ENCODE measurements at regions not wholly inside any gene's neighbourhood (a gene's known extent, or its start where the extent isn't known, plus 50 kb on each side); places are given as distances from the start of the nearest gene placed in this dataset.

DNA sequence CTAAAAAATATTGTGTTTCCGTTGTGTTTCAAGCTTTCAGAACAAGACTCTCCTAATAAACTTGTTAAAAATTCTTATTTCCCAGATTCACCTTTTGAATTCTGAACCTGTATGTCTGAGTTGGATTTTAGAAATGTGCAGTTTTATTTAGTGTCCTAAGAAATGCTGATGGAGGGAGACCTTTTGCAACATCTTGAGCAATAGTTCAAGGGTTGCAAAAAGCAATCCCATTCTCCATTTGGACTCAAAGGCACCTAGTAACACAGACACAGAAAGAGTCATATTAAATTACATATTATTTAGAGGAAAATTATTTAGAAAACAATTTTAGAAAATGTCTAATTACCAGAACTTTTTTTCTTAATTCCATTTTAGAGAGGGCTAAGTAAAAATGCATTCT is 448.5 kb downstream of the FRK start:
- no peaks in the 10 kb centered on the region for H3K4me1 Mint-ChIP-seq (ENCODE audit: low read depth)
- CTCF ChIA-PET: interaction anchor here (1.0 kb wide), 1 partner anchor 9 kb away, joined by 3 read pairs; no protein-coding TSS in a partner anchor
- ATAC-seq: no peak
- no peaks in the 10 kb centered on the region for H3K36me3 Mint-ChIP-seq (ENCODE audit: low read depth)
- TF ChIP-seq CTCF (IDR thresholded peaks at IDR 0.05): no peak
- no peaks in the 10 kb centered on the region for H3K27me3 Mint-ChIP-seq
- no peak overlapping the region for H3K4me3 Mint-ChIP-seq
- POLR2A ChIA-PET: no interaction called here
- no peak overlapping the region for H3K27ac Mint-ChIP-seq
- DNase-seq: no peak
- H3K9me3 Mint-ChIP-seq: peaks cover 9% of the 10 kb centered on the region
- intact Hi-C loops (cut with micrococcal nuclease): no loop called here

GRCh38 chr6:115610696-115611095 is 450.0 kb downstream of the FRK start:
- peaks cover 8% of the 10 kb centered on the region for H3K9me3 Mint-ChIP-seq
- H3K27ac Mint-ChIP-seq: no peak overlapping the region
- H3K4me3 Mint-ChIP-seq: no peak overlapping the region

GRCh38 chr6:115609111-115609510 is 451.6 kb downstream of the FRK start:
- POLR2A ChIA-PET: no interaction called here
- Mint-ChIP-seq H3K27ac (no peak overlapping the region), H3K36me3 (ENCODE audit: low read depth) (no peaks in the 10 kb centered on the region), H3K9me3 (peaks cover 5% of the 10 kb centered on the region), H3K4me1 (ENCODE audit: low read depth) (no peaks in the 10 kb centered on the region), H3K27me3 (no peaks in the 10 kb centered on the region), H3K4me3 (no peak overlapping the region)
- ATAC-seq: no peak
- CTCF ChIA-PET: no interaction called here
- intact Hi-C loops (cut with micrococcal nuclease): no loop called here
- no peak for TF ChIP-seq CTCF (IDR thresholded peaks at IDR 0.05)
- DNase-seq: no peak

More at GRCh38 chr6:115610696-115611095, 450.0 kb downstream of the FRK start:
- Mint-ChIP-seq H3K36me3 (ENCODE audit: low read depth) (no peaks in the 10 kb centered on the region), H3K27me3 (no peaks in the 10 kb centered on the region), H3K4me1 (ENCODE audit: low read depth) (no peaks in the 10 kb centered on the region)
- ATAC-seq: no peak
- ChIA-PET CTCF (no interaction called here), POLR2A (no interaction called here)
- DNase-seq: no peak
- intact Hi-C loops (cut with micrococcal nuclease): no loop called here
- no peak for TF ChIP-seq CTCF (IDR thresholded peaks at IDR 0.05)

DNA sequence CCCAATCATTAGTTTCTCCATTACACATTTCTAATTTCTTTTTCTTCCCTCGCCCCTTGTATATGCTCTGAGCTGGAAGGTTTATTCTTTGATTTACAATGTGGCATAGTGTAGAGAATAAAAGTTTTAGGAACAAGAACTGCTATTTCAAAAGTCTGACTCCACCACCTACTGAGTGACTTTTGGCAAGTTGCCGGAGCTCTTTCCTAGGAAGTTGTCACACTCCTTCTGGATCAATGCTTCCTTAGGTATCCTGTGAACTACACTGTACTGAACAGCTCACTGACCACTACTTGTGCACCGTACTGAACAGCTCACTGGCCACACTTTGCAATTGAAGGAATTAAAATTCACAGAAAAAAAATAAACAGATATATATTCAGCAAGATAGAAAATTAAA is 458.2 kb downstream of the FRK start:
- ChIA-PET POLR2A (no interaction called here), CTCF (interaction anchor here (0.9 kb wide), 1 partner anchor 10 kb away, joined by 3 read pairs; no protein-coding TSS in a partner anchor)
- H3K36me3 Mint-ChIP-seq (ENCODE audit: low read depth): no peaks in the 10 kb centered on the region
- no peak for DNase-seq
- no peak for TF ChIP-seq CTCF (IDR thresholded peaks at IDR 0.05)
- intact Hi-C loops (cut with micrococcal nuclease): no loop called here
- no peak for ATAC-seq
- no peaks in the 10 kb centered on the region for H3K27me3 Mint-ChIP-seq
- H3K9me3 Mint-ChIP-seq: peaks cover 4% of the 10 kb centered on the region
- H3K4me1 Mint-ChIP-seq (ENCODE audit: low read depth): no peaks in the 10 kb centered on the region
- H3K27ac Mint-ChIP-seq: no peak overlapping the region
- no peak overlapping the region for H3K4me3 Mint-ChIP-seq

DNA sequence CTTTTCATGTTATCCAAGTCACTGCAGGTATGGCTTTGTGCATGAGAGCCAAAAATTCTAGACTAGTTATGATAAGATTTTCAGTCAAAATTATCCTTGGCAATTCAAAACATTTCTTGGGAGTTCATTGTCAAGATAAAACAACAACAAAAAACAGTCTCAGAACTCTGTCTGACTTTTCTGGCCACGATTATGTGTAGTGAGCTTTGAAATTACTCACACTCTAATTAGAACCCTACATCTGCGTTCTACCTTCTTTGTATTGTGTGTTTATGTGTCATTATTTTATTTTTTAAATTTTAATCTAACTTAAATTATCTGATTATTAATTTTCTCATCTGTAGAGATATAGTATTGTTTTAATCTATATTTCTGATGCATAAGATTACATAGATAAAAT is 459.2 kb downstream of the FRK start:
- intact Hi-C loops (cut with micrococcal nuclease): no loop called here

More for the DNA sequence above, 459.2 kb downstream of the FRK start:
- no peak for ATAC-seq
- Mint-ChIP-seq H3K4me1 (ENCODE audit: low read depth) (no peaks in the 10 kb centered on the region), H3K4me3 (no peak overlapping the region), H3K9me3 (peaks cover 1% of the 10 kb centered on the region), H3K36me3 (ENCODE audit: low read depth) (no peaks in the 10 kb centered on the region), H3K27me3 (no peaks in the 10 kb centered on the region), H3K27ac (no peak overlapping the region)
- ChIA-PET POLR2A (no interaction called here), CTCF (no interaction called here)
- no peak for TF ChIP-seq CTCF (IDR thresholded peaks at IDR 0.05)
- no peak for DNase-seq
